ENCODE measurements at regions not wholly inside any gene's neighbourhood (a gene's known extent, or its start where the extent isn't known, plus 50 kb on each side); places are given as distances from the start of the nearest gene placed in this dataset.

DNA sequence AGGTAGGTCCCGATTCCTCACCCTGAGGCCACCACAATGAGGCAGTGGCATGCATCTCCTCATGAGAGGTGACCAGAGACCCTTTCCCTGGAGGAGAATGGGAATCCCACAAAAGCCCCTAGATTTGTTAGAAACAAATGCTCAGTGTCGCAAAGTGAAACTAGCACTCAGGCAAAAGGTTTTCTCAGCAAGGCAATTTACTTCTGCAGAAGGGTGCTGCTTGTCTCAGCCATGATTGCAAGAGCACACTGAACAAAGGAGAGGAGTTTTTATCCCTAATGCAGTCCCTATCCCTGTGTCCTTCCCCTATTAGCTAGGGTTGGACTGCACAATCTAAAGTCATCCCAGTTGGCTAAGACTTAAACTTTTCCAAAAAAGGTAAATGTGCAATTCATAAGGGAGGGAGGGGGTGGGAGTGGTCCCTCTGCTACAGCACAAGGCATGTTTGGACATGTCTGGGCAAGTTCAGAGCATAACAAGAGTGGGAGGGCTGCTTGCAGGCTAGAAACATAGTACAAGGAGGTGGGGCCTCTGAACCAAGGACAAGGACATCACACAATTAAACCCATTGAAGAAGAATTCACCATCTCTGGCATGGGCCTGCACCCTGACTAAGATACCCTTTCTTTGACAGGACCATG, 185.3 kb downstream of the CCNG2 start:
- Histone ChIP-seq H3K27ac (no peak overlapping the region), H3K4me1 (peaks cover 0 to 9% (median 2%) of the 10 kb centered on the region in 4 donors), H3K9me3 (peaks cover 8 to 10% of the 10 kb centered on the region in 2 donors), H3K4me3 (no peak overlapping the region), H3K36me3 (no peaks in the 10 kb centered on the region), H3K27me3 (no peaks in the 10 kb centered on the region)
- DNase-seq = no peak
- TF ChIP-seq, protein P1, sequence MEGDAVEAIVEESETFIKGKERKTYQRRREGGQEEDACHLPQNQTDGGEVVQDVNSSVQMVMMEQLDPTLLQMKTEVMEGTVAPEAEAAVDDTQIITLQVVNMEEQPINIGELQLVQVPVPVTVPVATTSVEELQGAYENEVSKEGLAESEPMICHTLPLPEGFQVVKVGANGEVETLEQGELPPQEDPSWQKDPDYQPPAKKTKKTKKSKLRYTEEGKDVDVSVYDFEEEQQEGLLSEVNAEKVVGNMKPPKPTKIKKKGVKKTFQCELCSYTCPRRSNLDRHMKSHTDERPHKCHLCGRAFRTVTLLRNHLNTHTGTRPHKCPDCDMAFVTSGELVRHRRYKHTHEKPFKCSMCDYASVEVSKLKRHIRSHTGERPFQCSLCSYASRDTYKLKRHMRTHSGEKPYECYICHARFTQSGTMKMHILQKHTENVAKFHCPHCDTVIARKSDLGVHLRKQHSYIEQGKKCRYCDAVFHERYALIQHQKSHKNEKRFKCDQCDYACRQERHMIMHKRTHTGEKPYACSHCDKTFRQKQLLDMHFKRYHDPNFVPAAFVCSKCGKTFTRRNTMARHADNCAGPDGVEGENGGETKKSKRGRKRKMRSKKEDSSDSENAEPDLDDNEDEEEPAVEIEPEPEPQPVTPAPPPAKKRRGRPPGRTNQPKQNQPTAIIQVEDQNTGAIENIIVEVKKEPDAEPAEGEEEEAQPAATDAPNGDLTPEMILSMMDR (IDR thresholded peaks at IDR 0.05) = no peak
- TF ChIP-seq EP300 (IDR thresholded peaks at IDR 0.05; ENCODE audit: low read depth) = no peak
- no peak for TF ChIP-seq POLR2A (IDR thresholded peaks at IDR 0.05)
- TF ChIP-seq POLR2AphosphoS5 (IDR thresholded peaks at IDR 0.05) = no peak
- intact Hi-C loops (cut with DNase I; ENCODE audit: low total_unique reads) (no loop called here), in situ Hi-C loops (cut with MboI; ENCODE audit: low pct_ligation_motif_present in 1 of 4, low pct_unique_long_range_greater_than_20kb in 1 of 4, low sequenced_read_pairs in 3 of 4) (no loop called here)
- 93% methylated on average over 2 of the region's 2 CpGs; no CpG with 5 or more reads in 1 of the 2 donors for WGBS, 2 donors (ENCODE audit: low coverage in 1 of 2)

DNA sequence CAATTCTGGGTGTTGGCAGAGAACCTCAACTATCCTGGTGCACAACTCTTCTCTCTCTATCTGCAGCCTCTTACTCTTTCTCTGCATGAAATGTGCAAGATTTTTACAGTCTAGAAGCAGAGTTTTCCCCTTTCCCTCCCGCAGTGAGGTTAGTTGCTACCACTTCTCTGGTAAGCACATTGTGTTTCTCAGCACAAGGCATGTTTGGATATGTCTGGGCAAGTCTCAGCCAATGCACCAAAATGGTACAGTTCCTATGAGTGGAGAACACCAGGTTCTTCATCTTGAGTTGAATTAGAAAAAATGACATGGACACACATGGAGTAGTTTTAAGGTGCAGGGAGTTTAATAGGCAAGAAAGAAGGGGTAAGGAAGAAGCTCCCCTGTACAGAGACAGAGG, 187.0 kb downstream of the CCNG2 start:
- H3K36me3 ChIP-seq = no peaks in the 10 kb centered on the region
- peaks cover 8 to 10% of the 10 kb centered on the region in 2 donors for H3K9me3 ChIP-seq
- no peaks in the 10 kb centered on the region for H3K27me3 ChIP-seq
- 80 to 89% methylated on average over 1 of the region's 1 CpG for WGBS, 2 donors (ENCODE audit: low coverage in 1 of 2)
- no peak for TF ChIP-seq EP300 (IDR thresholded peaks at IDR 0.05; ENCODE audit: low read depth)
- TF ChIP-seq POLR2A (IDR thresholded peaks at IDR 0.05) = no peak
- TF ChIP-seq, protein P1 (IDR thresholded peaks at IDR 0.05) = no peak
- no peak for TF ChIP-seq POLR2AphosphoS5 (IDR thresholded peaks at IDR 0.05)
- no peak overlapping the region for H3K27ac ChIP-seq
- H3K4me1 ChIP-seq = peaks cover 0 to 16% (median 5%) of the 10 kb centered on the region in 4 donors
- in situ Hi-C loops (cut with MboI; ENCODE audit: low pct_ligation_motif_present in 1 of 4, low pct_unique_long_range_greater_than_20kb in 1 of 4, low sequenced_read_pairs in 3 of 4) = no loop called here
- no peak for DNase-seq
- H3K4me3 ChIP-seq = no peak overlapping the region
- intact Hi-C loops (cut with DNase I; ENCODE audit: low total_unique reads) = no loop called here

DNA sequence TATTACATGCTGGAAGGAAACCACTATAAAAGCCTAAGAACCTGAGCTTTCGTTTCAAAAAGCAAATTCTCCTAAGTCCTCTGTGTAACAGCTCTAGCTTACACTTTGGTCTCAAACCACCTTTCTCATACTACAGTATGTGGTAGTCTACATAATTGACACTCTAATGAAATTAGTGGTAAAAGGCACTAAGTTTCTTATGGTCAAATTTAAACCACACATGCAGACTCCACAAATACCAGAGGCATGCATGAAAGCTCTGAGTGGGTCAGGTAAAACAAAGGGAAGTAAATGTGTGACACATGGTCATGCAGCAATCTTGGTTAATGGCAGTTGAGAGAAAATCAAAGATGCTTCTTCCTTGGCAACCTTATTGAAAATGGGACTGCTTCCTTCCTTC, 187.8 kb downstream of the CCNG2 start:
- no peak overlapping the region for H3K27ac ChIP-seq
- no peaks in the 10 kb centered on the region for H3K36me3 ChIP-seq
- H3K9me3 ChIP-seq = peaks cover 8 to 10% of the 10 kb centered on the region in 2 donors
- no peak for DNase-seq
- intact Hi-C loops (cut with DNase I; ENCODE audit: low total_unique reads) (no loop called here), in situ Hi-C loops (cut with MboI; ENCODE audit: low pct_ligation_motif_present in 1 of 4, low pct_unique_long_range_greater_than_20kb in 1 of 4, low sequenced_read_pairs in 3 of 4) (no loop called here)
- peaks cover 0 to 16% (median 5%) of the 10 kb centered on the region in 4 donors for H3K4me1 ChIP-seq
- WGBS, 2 donors (ENCODE audit: low coverage in 1 of 2) = 0 to 74% methylated on average over 1 of the region's 1 CpG
- TF ChIP-seq, protein P1 (IDR thresholded peaks at IDR 0.05) = no peak
- TF ChIP-seq POLR2A (IDR thresholded peaks at IDR 0.05) (no peak), EP300 (IDR thresholded peaks at IDR 0.05; ENCODE audit: low read depth) (no peak), POLR2AphosphoS5 (IDR thresholded peaks at IDR 0.05) (no peak)
- H3K27me3 ChIP-seq = no peaks in the 10 kb centered on the region
- H3K4me3 ChIP-seq = no peak overlapping the region

DNA sequence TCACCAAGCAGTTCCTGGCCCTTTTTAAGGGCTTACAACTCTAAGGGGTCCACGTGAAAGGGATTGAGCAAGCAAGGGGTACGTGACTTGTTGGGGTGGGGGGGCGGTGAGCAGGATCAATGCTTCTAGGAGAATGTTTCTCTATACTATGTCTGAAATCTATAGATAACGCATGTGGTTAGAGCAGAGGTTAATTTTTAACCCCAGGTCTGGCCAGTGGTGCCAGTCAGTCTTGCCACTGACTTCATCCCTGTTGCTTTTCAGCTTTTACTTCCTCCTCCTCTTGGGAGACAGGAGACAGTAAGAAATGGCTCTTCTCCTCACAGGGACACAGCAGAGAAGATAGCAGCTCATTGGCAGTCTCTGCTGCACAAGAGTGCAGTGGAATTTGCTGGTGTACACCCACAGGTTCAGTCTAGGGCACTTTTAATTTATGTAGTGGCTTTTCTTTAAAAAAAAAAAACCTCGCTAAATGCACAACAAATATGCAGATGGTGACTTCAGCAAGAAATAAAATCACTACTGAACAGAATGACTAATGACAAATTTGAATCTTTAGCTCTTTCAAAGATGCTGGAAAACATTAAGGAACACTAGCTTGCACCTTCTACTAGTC, 190.5 kb downstream of the CCNG2 start:
- Histone ChIP-seq H3K4me3 (no peak overlapping the region), H3K27ac (peak overlapping the region; percentile 30 to 59 (median 48)), H3K4me1 (peaks cover 0 to 16% (median 5%) of the 10 kb centered on the region in 4 donors), H3K27me3 (no peaks in the 10 kb centered on the region), H3K36me3 (no peaks in the 10 kb centered on the region), H3K9me3 (peaks cover under 1 to 5% of the 10 kb centered on the region in 2 donors)
- intact Hi-C loops (cut with DNase I; ENCODE audit: low total_unique reads) = no loop called here
- DNase-seq = peak; percentile 26
- TF ChIP-seq, protein P1 (IDR thresholded peaks at IDR 0.05) = no peak
- no peak for TF ChIP-seq EP300 (IDR thresholded peaks at IDR 0.05; ENCODE audit: low read depth)
- 44 to 45% methylated on average over 2 to 5 of the region's 5 CpGs for WGBS, 2 donors (ENCODE audit: low coverage in 1 of 2)
- in situ Hi-C loops (cut with MboI; ENCODE audit: low pct_ligation_motif_present in 1 of 4, low pct_unique_long_range_greater_than_20kb in 1 of 4, low sequenced_read_pairs in 3 of 4) = no loop called here
